Neural cell (in vitro differentiated cells): ENCODE measurements at regions not wholly inside any gene's neighbourhood (a gene's known extent, or its start where the extent isn't known, plus 50 kb on each side); places are given as distances from the start of the nearest gene placed in this dataset.

Experiments
- H2AFZ ChIP-seq: fragments of 200-600, 300-800 bp; sonication (generic), shearing (Covaris generic); 2 replicates; pipeline ENCODE4 v1.6.0; 2014; ENCODE audit warnings: low read depth, mild to moderate bottlenecking, antibody characterized with exemption, low read length, moderate library complexity
- H3F3A ChIP-seq: fragments of 200-600 bp; shearing (Covaris generic); 2 replicates; pipeline ENCODE4 v1.6.1; 2016; ENCODE audit warnings: mild to moderate bottlenecking, moderate library complexity, mixed read lengths, antibody characterized with exemption, low read length; ENCODE audit not compliant: insufficient read depth, poor library complexity, severe bottlenecking
- H3K27ac ChIP-seq: fragments of 200-600, 300-800 bp; sonication (generic), shearing (Covaris generic); 2 replicates; pipeline ENCODE4 v1.5.1; 2014; ENCODE audit warnings: mild to moderate bottlenecking, low read length, moderate library complexity
- H3K27me3 ChIP-seq: fragments of 300-800, 200-600 bp; sonication (generic), shearing (Covaris generic); 2 replicates; pipeline ENCODE4 v1.6.0; 2014; ENCODE audit warnings: mild to moderate bottlenecking, low read depth, low read length, moderate library complexity; ENCODE audit not compliant: insufficient read depth
- H3K36me3 ChIP-seq: fragments of 300-800, 200-600 bp; sonication (generic), shearing (Covaris generic); 2 replicates; pipeline ENCODE4 v1.5.1; 2014; ENCODE audit warnings: mild to moderate bottlenecking, antibody characterized with exemption, low read length, moderate library complexity; ENCODE audit not compliant: insufficient read depth
- H3K4me2 ChIP-seq: fragments of 300-800, 200-600 bp; sonication (generic), shearing (Covaris generic); 2 replicates; pipeline ENCODE4 v1.6.0; 2014; ENCODE audit warnings: mild to moderate bottlenecking, low read length
- H3K4me3 ChIP-seq: fragments of 300-800, 200-600 bp; sonication (generic), shearing (Covaris generic); 2 replicates; pipeline ENCODE4 v1.5.1; 2014; ENCODE audit warnings: mild to moderate bottlenecking, low read length, moderate library complexity
- H3K79me2 ChIP-seq: fragments of 200-600 bp; shearing (Covaris generic); replicated peaks from 2 replicates; pipeline ENCODE4 v1.6.0; 2014; ENCODE audit warnings: mild to moderate bottlenecking, low read length, moderate library complexity; ENCODE audit not compliant: insufficient read depth
- H3K9ac ChIP-seq: fragments of 300-800, 200-600 bp; sonication (generic), shearing (Covaris generic); 2 replicates; pipeline ENCODE4 v1.6.1; 2016; ENCODE audit warnings: mild to moderate bottlenecking, low read length, mixed read lengths
- H3K9me2 ChIP-seq: fragments of 200-600 bp; shearing (Covaris generic); 2 replicates; pipeline ENCODE4 v1.6.1; 2016; ENCODE audit warnings: mild to moderate bottlenecking, low read length, mixed read lengths; ENCODE audit not compliant: insufficient read depth
- H3K9me3 ChIP-seq: fragments of 200-600, 300-800 bp; sonication (generic), shearing (Covaris generic); 2 replicates; pipeline ENCODE4 v1.6.1; 2016; ENCODE audit warnings: mild to moderate bottlenecking, mixed run types, low read length, moderate library complexity, mixed read lengths
- H4K20me1 ChIP-seq: fragments of 200-600 bp; shearing (Covaris generic); 2 replicates; pipeline ENCODE4 v1.6.1; 2016; ENCODE audit warnings: mild to moderate bottlenecking, mixed run types; ENCODE audit not compliant: insufficient read depth
- CTCF ChIP-seq: fragments of 450-650 bp; IDR thresholded peaks from 2 replicates; pipeline ENCODE4 v1.5.1; 2014; ENCODE audit warnings: antibody characterized with exemption, mild to moderate bottlenecking, moderate library complexity; ENCODE audit not compliant: poor library complexity, severe bottlenecking
- EP300 ChIP-seq: fragments of 450-650 bp; conservative IDR thresholded peaks from 2 replicates; pipeline ENCODE4 v1.6.1; 2014; ENCODE audit warnings: antibody characterized with exemption, mild to moderate bottlenecking, moderate library complexity; ENCODE audit not compliant: poor library complexity, severe bottlenecking
- EZH2 ChIP-seq: fragments of 200-600, 300-800 bp; shearing (Covaris generic), sonication (generic); IDR thresholded peaks from 2 replicates; pipeline ENCODE4 v1.6.1; 2014; ENCODE audit warnings: antibody characterized with exemption, low read length, borderline replicate concordance, mild to moderate bottlenecking; ENCODE audit not compliant: insufficient read depth, poor library complexity, severe bottlenecking
- MXI1 ChIP-seq: fragments of 450-650 bp; conservative IDR thresholded peaks from 2 replicates; pipeline ENCODE4 v1.6.1; 2014; ENCODE audit warnings: antibody characterized with exemption, mild to moderate bottlenecking; ENCODE audit not compliant: poor library complexity, severe bottlenecking
- POLR2AphosphoS5 ChIP-seq: IDR thresholded peaks from 2 replicates; pipeline ENCODE4 v1.6.1; 2012
- RAD21 ChIP-seq: fragments of 450-650 bp; conservative IDR thresholded peaks from 2 replicates; pipeline ENCODE4 v1.6.1; 2014; ENCODE audit warnings: antibody characterized with exemption, mild to moderate bottlenecking, moderate library complexity
- REST ChIP-seq: IDR thresholded peaks from 2 replicates; pipeline ENCODE4 v1.6.1; 2012; ENCODE audit warnings: borderline replicate concordance
- SMC3 ChIP-seq: fragments of 450-650 bp; conservative IDR thresholded peaks from 2 replicates; pipeline ENCODE4 v1.6.1; 2014; ENCODE audit warnings: antibody characterized with exemption, mild to moderate bottlenecking, moderate library complexity; ENCODE audit not compliant: poor library complexity
- TAF1 ChIP-seq: IDR thresholded peaks from 2 replicates; pipeline ENCODE4 v1.6.1; 2012; ENCODE audit warnings: low read depth

- Histone ChIP-seq H3F3A (no peaks in the 10 kb centered on the region), H3K4me2 (no peak overlapping the region), H4K20me1 (no peaks in the 10 kb centered on the region), H3K79me2 (no peaks in the 10 kb centered on the region), H3K9me2 (no peaks in the 10 kb centered on the region), H3K27me3 (no peaks in the 10 kb centered on the region), H3K4me3 (no peak overlapping the region), H3K9me3 (no peaks in the 10 kb centered on the region), H3K27ac (no peak overlapping the region), H2AFZ (no peak overlapping the region), H3K9ac (no peak overlapping the region), H3K36me3 (no peaks in the 10 kb centered on the region)
- no peak for TF ChIP-seq EZH2
- peak; percentile 68 for TF ChIP-seq REST
- TF ChIP-seq SMC3: no peak
Measured at GRCh38 chr10:1855911-1856310, 118.6 kb upstream of the ADARB2 start.

- no peak overlapping the region for H3K27ac ChIP-seq
- H3F3A ChIP-seq: no peaks in the 10 kb centered on the region
- no peaks in the 10 kb centered on the region for H3K27me3 ChIP-seq
- no peak overlapping the region for H2AFZ ChIP-seq
- no peak overlapping the region for H3K4me3 ChIP-seq
- H3K79me2 ChIP-seq: no peaks in the 10 kb centered on the region
- H3K36me3 ChIP-seq: no peaks in the 10 kb centered on the region
- H3K4me2 ChIP-seq: no peak overlapping the region
- H3K9me3 ChIP-seq: no peaks in the 10 kb centered on the region
- no peaks in the 10 kb centered on the region for H4K20me1 ChIP-seq
- TF ChIP-seq EP300: no peak
- no peak for TF ChIP-seq CTCF
- no peak for TF ChIP-seq TAF1
- no peak for TF ChIP-seq RAD21
- no peak for TF ChIP-seq REST
- TF ChIP-seq MXI1: no peak
- TF ChIP-seq SMC3: no peak
- TF ChIP-seq POLR2AphosphoS5: no peak
- TF ChIP-seq EZH2: no peak
- H3K9ac ChIP-seq: no peak overlapping the region
- no peaks in the 10 kb centered on the region for H3K9me2 ChIP-seq
Measured at GRCh38 chr10:1854271-1854670, 116.9 kb upstream of the ADARB2 start.
